GM18861 (cell line): ENCODE measurements at regions not wholly inside any gene's neighbourhood (a gene's known extent, or its start where the extent isn't known, plus 50 kb on each side); places are given as distances from the start of the nearest gene placed in this dataset.
"Not testable (repeated sequence)": the region's sequence is repeated elsewhere in the genome, so short reads cannot be mapped to it uniquely, and the experiment has no call there.

ENCODE experiments used
- ATAC-seq: cut with Tn5 transposase; IDR thresholded peaks from one replicate; pipeline ENCODE4 v1.9.1; 2021; ENCODE audit not compliant: unreplicated experiment

GRCh38 chr2:8144785-8145184 lies 537.1 kb upstream of the ID2 start:
- ATAC-seq, result no peak

GRCh38 chr2:8145375-8145774 lies 536.5 kb upstream of the ID2 start:
- not testable (repeated sequence) for ATAC-seq

- no peak for ATAC-seq
These were observed 535.5 kb upstream of the ID2 start for GRCh38 chr2:8146132-8147005.

GRCh38 chr2:8148260-8149006 lies 533.4 kb upstream of the ID2 start:
- ATAC-seq, result no peak

- no peak for ATAC-seq
These were observed 532.9 kb upstream of the ID2 start for GRCh38 chr2:8149007-8149405.

- no peak for ATAC-seq
These were observed 531.8 kb upstream of the ID2 start for GRCh38 chr2:8149985-8150539.

- no peak for ATAC-seq
These were observed 530.0 kb upstream of the ID2 start for GRCh38 chr2:8151888-8152287.

- ATAC-seq, result peak; percentile 100
These were observed 529.2 kb upstream of the ID2 start for GRCh38 chr2:8152392-8153257.

GRCh38 chr2:8153258-8153718 lies 528.6 kb upstream of the ID2 start:
- ATAC-seq, result peak; percentile 10

DNA sequence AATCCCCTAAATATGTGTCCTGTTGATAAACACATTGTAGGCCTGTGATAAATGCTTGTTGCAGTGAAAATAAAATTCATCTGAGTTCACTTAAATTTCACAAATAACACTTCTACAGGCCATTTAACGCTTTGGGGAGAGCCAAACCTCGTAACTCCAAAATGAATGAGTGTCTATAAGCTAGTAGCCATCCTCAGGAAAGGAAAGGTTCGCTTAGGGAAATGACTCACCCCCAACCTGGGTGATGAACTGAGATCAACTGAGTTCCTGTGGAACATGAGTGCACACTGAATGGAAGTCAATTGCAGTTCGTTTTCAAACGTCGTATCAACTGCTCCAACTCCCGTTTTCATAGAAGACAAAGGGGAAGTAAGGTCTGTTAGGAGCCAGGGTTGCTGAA lies 527.6 kb upstream of the ID2 start:
- no peak for ATAC-seq

DNA sequence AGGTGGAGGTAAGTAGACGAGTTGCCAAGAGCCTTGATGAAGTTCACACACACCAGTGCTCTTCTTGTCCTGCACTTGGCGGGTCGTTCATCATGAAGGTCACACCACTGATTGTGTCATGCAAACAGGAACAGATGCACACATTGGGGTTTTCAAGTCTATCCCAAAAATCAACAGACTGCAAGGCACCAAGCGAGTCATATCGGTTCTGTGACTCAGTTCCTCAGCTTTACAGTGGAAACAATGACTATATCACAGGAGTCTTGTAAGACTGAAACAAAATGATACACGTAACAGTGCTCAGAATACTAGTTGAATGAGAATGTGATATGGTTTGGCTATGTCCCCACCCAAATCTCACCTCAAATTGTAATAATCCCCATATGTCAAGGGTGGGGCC lies 526.9 kb upstream of the ID2 start:
- no peak for ATAC-seq

- ATAC-seq, result no peak
These were observed 524.0 kb upstream of the ID2 start for GRCh38 chr2:8157621-8158430.

GRCh38 chr2:8158711-8159110 lies 523.1 kb upstream of the ID2 start:
- ATAC-seq, result no peak

DNA sequence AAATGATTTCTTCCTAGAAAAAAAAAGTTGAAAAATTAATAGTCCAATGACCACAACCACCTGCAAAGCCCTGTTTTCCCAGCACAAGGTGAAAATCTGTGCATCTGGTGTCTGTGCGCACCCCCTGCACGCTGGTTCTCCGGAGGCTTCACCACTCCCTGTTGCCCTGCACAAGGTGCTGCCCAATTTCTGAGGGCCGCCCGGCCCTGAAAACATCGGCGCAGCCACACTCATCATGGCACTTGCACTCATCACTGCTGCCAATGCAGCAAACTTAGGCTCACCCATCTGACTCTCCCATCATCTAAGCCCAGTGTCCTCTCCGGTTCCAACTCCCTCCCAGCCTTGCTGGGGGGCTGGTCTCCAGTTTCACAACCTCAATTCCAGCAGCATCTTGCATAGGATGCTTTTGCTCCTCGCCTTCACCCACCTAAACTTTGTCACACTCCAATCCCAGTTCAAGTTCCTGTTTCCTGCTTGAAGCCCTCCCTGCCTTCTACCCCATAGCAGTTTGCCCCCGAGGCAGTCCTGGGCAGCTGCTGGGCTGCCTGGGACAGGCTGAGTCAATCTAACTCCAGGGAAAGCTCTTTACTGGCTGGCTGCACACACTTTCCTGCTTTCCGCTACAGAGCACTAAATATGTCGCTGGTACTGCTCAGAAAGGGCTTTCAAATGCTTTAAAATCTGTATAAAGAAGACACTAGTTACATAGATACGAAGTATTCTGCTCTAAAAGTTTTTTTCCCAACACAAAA lies 522.5 kb upstream of the ID2 start:
- no peak for ATAC-seq

- no peak for ATAC-seq
These were observed 521.8 kb upstream of the ID2 start for GRCh38 chr2:8159966-8160603.

GRCh38 chr2:8160959-8161358 lies 520.9 kb upstream of the ID2 start:
- no peak for ATAC-seq

DNA sequence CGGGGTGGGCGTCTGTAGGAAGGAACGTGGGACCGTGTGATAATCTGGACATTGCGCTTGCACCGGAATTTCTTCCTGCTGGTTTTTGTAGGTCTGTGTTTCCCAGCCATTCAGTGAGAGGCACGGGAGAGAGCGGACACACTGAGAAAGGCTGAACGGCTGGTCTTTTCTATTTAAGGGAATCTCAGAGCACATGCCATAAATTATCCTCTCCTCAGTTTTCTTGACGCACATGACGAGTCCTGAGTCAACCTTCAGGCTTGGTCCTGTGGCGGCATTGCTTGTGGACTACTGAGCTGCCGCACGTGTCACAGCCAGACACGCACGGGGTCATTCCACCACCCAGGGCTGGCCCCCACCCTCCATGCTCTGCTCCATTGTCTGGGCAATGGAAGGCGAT lies 519.3 kb upstream of the ID2 start:
- no peak for ATAC-seq

- no peak for ATAC-seq
These were observed 516.3 kb upstream of the ID2 start for GRCh38 chr2:8165550-8165949.
